HG03565 (cell line): ENCODE measurements at regions not wholly inside any gene's neighbourhood (a gene's known extent, or its start where the extent isn't known, plus 50 kb on each side); places are given as distances from the start of the nearest gene placed in this dataset.

Source experiments
- ATAC-seq: cut with Tn5 transposase; IDR thresholded peaks from one replicate; pipeline ENCODE4 v1.9.1; 2021; ENCODE audit warnings: mild to moderate bottlenecking, moderate library complexity; ENCODE audit not compliant: unreplicated experiment

GRCh38 chr3:31407665-31408064 lies 125.1 kb upstream of the STT3B start:
- ATAC-seq: no peak

GRCh38 chr3:31408720-31409119 lies 124.0 kb upstream of the STT3B start:
- no peak for ATAC-seq

- no peak for ATAC-seq
These were observed 123.3 kb upstream of the STT3B start for GRCh38 chr3:31409389-31409788.

GRCh38 chr3:31409866-31410265 lies 122.9 kb upstream of the STT3B start:
- no peak for ATAC-seq

- ATAC-seq: no peak
These were observed 122.3 kb upstream of the STT3B start for GRCh38 chr3:31410411-31410810.

- no peak for ATAC-seq
These were observed 119.9 kb upstream of the STT3B start for GRCh38 chr3:31412832-31413231.

GRCh38 chr3:31413515-31413914 lies 119.2 kb upstream of the STT3B start:
- ATAC-seq: no peak

- no peak for ATAC-seq
These were observed 115.7 kb upstream of the STT3B start for GRCh38 chr3:31416980-31417379.

GRCh38 chr3:31417486-31417885 lies 115.2 kb upstream of the STT3B start:
- no peak for ATAC-seq

GRCh38 chr3:31420311-31420710 lies 112.4 kb upstream of the STT3B start:
- ATAC-seq: no peak

GRCh38 chr3:31421314-31422048 lies 111.2 kb upstream of the STT3B start:
- ATAC-seq: no peak

- no peak for ATAC-seq
These were observed 110.5 kb upstream of the STT3B start for GRCh38 chr3:31422237-31422636.

GRCh38 chr3:31423482-31423881 lies 109.2 kb upstream of the STT3B start:
- no peak for ATAC-seq

- ATAC-seq: no peak
These were observed 107.3 kb upstream of the STT3B start for GRCh38 chr3:31425401-31425800.

GRCh38 chr3:31427623-31428022 lies 105.1 kb upstream of the STT3B start:
- no peak for ATAC-seq

GRCh38 chr3:31431321-31431720 lies 101.4 kb upstream of the STT3B start:
- no peak for ATAC-seq

GRCh38 chr3:31432897-31433678 lies 99.6 kb upstream of the STT3B start:
- no peak for ATAC-seq

- no peak for ATAC-seq
These were observed 99.1 kb upstream of the STT3B start for GRCh38 chr3:31433679-31433992.

GRCh38 chr3:31434819-31435218 lies 97.9 kb upstream of the STT3B start:
- ATAC-seq: no peak

GRCh38 chr3:31436830-31437229 lies 95.9 kb upstream of the STT3B start:
- no peak for ATAC-seq

GRCh38 chr3:31438742-31439141 lies 94.0 kb upstream of the STT3B start:
- ATAC-seq: no peak

GRCh38 chr3:31439890-31440750 lies 92.6 kb upstream of the STT3B start:
- no peak for ATAC-seq
